IMR-90 (cell line): ENCODE measurements at regions not wholly inside any gene's neighbourhood (a gene's known extent, or its start where the extent isn't known, plus 50 kb on each side); places are given as distances from the start of the nearest gene placed in this dataset.

Experiments used
- ATAC-seq: fragments of 200-7000 bp; cut with Tn5 transposase; 2 replicates; pipeline ENCODE4 v1.9.1; 2020; ENCODE audit warnings: low read depth, mild to moderate bottlenecking, moderate library complexity
- BruUV-seq: library from RNA; stranded (reverse); fragments of 400-500 nt; replicated peaks from 2 replicates; lab custom pipeline; 2021; lab: Mats Ljungman, UMichigan
- CTCF ChIA-PET: fragments of 300-600 bp; formaldehyde crosslinking; extraction: SDS; loops from one replicate; lab custom pipeline; 2021; ENCODE audit warnings: antibody characterized with exemption; lab: Yijun Ruan, JAX
- POLR2A ChIA-PET: fragments of 300-600 bp; sonication (Branson Sonifier 250); formaldehyde crosslinking; loops from one replicate; lab custom pipeline; 2022; ENCODE audit warnings: antibody characterized with exemption; ENCODE audit not compliant: unreplicated experiment; lab: Charles Lee
- DNase-seq: peaks from one replicate; pipeline ENCODE4 v3.0.0; 2013
- H2AFZ ChIP-seq: replicated peaks from 2 replicates; pipeline ENCODE3; 2013; ENCODE audit warnings: low read length, mild to moderate bottlenecking; ENCODE audit not compliant: poor library complexity
- H2AK5ac ChIP-seq: 2 replicates; pipeline ENCODE4 v1.6.1; 2013; ENCODE audit warnings: low read depth, low read length, inconsistent platforms
- H2AK9ac ChIP-seq: replicated peaks from 2 replicates; pipeline ENCODE3; 2013; ENCODE audit warnings: mild to moderate bottlenecking, low read depth, low read length, moderate library complexity; ENCODE audit not compliant: poor library complexity
- H2BK120ac ChIP-seq: 2 replicates; pipeline ENCODE4 v1.6.1; 2013; ENCODE audit warnings: low read depth, low read length, inconsistent platforms
- H2BK15ac ChIP-seq: 3 replicates; pipeline ENCODE4 v1.6.1; 2013; ENCODE audit warnings: low read depth, low read length, inconsistent platforms
- H2BK20ac ChIP-seq: 2 replicates; pipeline ENCODE4 v1.6.1; 2013; ENCODE audit warnings: low read depth, mild to moderate bottlenecking, inconsistent platforms, low read length, moderate library complexity
- H2BK5ac ChIP-seq: 2 replicates; pipeline ENCODE4 v1.6.1; 2013; ENCODE audit warnings: mild to moderate bottlenecking, low read depth, low read length, inconsistent platforms; ENCODE audit not compliant: poor library complexity, severe bottlenecking
- H3K14ac ChIP-seq: replicated peaks from 2 replicates; pipeline ENCODE4 v1.6.1; 2013; ENCODE audit warnings: low read depth, low read length, inconsistent platforms
- H3K18ac ChIP-seq: 2 replicates; pipeline ENCODE4 v1.6.1; 2013; ENCODE audit warnings: low read depth, low read length, control low read depth
- H3K23ac ChIP-seq: 2 replicates; pipeline ENCODE4 v1.6.1; 2013; ENCODE audit warnings: low read depth, low read length, inconsistent platforms
- H3K27ac ChIP-seq: 2 replicates; pipeline ENCODE4 v1.5.1; 2013; ENCODE audit warnings: mild to moderate bottlenecking, control low read depth, low read length; ENCODE audit not compliant: insufficient read depth
- H3K27me3 ChIP-seq: 2 replicates; pipeline ENCODE4 v1.6.1; 2013; ENCODE audit warnings: low read length; ENCODE audit not compliant: control insufficient read depth, insufficient read depth
- H3K36me3 ChIP-seq: 2 replicates; pipeline ENCODE4 v1.6.1; 2013; ENCODE audit warnings: low read length, mixed read lengths; ENCODE audit not compliant: control insufficient read depth, insufficient read depth
- H3K4ac ChIP-seq: 2 replicates; pipeline ENCODE4 v1.6.1; 2013; ENCODE audit warnings: low read depth, low read length, inconsistent platforms
- H3K4me1 ChIP-seq: 2 replicates; pipeline ENCODE4 v1.6.1; 2013; ENCODE audit warnings: low read length, mixed read lengths; ENCODE audit not compliant: control insufficient read depth, insufficient read depth
- H3K4me2 ChIP-seq: 2 replicates; pipeline ENCODE4 v1.6.1; 2013; ENCODE audit warnings: low read depth, mild to moderate bottlenecking, control low read depth, low read length, moderate library complexity
- H3K4me3 ChIP-seq: 2 replicates; pipeline ENCODE4 v1.5.1; 2013; ENCODE audit warnings: low read depth, mild to moderate bottlenecking, control low read depth, low read length, moderate library complexity; ENCODE audit not compliant: insufficient read depth
- H3K56ac ChIP-seq: 2 replicates; pipeline ENCODE4 v1.6.1; 2013; ENCODE audit warnings: low read length, inconsistent platforms; ENCODE audit not compliant: insufficient read depth; ENCODE audit errors: extremely low read depth
- H3K79me1 ChIP-seq, 2 experiments: 2 replicates each; pipeline ENCODE4 v1.6.1; 2013; ENCODE audit warnings: low read length in 2 of 2, inconsistent platforms in 1 of 2, low read depth in 1 of 2
- H3K9ac ChIP-seq: 2 replicates; pipeline ENCODE4 v1.6.1; 2013; ENCODE audit warnings: low read depth, low read length, control low read depth
- H3K9me1 ChIP-seq: 2 replicates; pipeline ENCODE4 v1.6.1; 2013; ENCODE audit warnings: low read length, inconsistent platforms; ENCODE audit not compliant: insufficient read depth
- H3K9me3 ChIP-seq: 2 replicates; pipeline ENCODE4 v1.6.1; 2013; ENCODE audit warnings: low read length; ENCODE audit not compliant: control insufficient read depth, insufficient read depth
- H4K20me1 ChIP-seq: 2 replicates; pipeline ENCODE4 v1.6.1; 2013; ENCODE audit warnings: low read length, inconsistent platforms; ENCODE audit not compliant: insufficient read depth
- H4K5ac ChIP-seq: 2 replicates; pipeline ENCODE4 v1.6.1; 2013; ENCODE audit warnings: mild to moderate bottlenecking, low read depth, low read length, control low read depth
- H4K8ac ChIP-seq, 2 experiments: 2 replicates each; pipeline ENCODE4 v1.6.1; 2013; ENCODE audit warnings: low read depth in 2 of 2, low read length in 2 of 2, control low read depth in 1 of 2, inconsistent platforms in 1 of 2
- H4K91ac ChIP-seq: 2 replicates; pipeline ENCODE4 v1.6.1; 2013; ENCODE audit warnings: low read depth, low read length, inconsistent platforms; ENCODE audit not compliant: insufficient read depth
- NFE2L2 ChIP-seq: fragments of 150-350 bp; IDR thresholded peaks from 2 replicates; pipeline ENCODE4 v1.6.1; 2016; ENCODE audit warnings: low read depth, mild to moderate bottlenecking, low read length
- RAD21 ChIP-seq: IDR thresholded peaks from 2 replicates; pipeline ENCODE4 v1.6.1; 2012; ENCODE audit warnings: low read length, improper control_type of control experiment
- WGBS, 2 experiments: methylation state at CpG; one replicate each; pipeline versions ENCODE4 v1.1.5 to v1.1.7; 2013; ENCODE audit warnings: missing lambda C conversion rate in 2 of 2; ENCODE audit not compliant: insufficient read length in 1 of 2; ENCODE audit errors: extremely low coverage in 2 of 2; 5-methylcytosine and 5-hydroxymethylcytosine counted together
- dilution Hi-C: fragments of 300-500 bp; cut with HindIII; formaldehyde crosslinking; loops from one replicate; pipeline ENCODE4 v1.14.3; 2018; ENCODE audit warnings: low sequenced_read_pairs; ENCODE audit not compliant: unreplicated experiment
- in situ Hi-C: fragments of 300-500 bp; cut with MboI; formaldehyde crosslinking; loops from 3 replicates; pipeline ENCODE4 v1.14.3; 2019; ENCODE audit warnings: low sequenced_read_pairs, inconsistent platforms, mixed read lengths
- intact Hi-C: fragments of 100-400 bp; cut with micrococcal nuclease; formaldehyde crosslinking; loops from 2 replicates; pipeline ENCODE4 v1.10.0; 2022

DNA sequence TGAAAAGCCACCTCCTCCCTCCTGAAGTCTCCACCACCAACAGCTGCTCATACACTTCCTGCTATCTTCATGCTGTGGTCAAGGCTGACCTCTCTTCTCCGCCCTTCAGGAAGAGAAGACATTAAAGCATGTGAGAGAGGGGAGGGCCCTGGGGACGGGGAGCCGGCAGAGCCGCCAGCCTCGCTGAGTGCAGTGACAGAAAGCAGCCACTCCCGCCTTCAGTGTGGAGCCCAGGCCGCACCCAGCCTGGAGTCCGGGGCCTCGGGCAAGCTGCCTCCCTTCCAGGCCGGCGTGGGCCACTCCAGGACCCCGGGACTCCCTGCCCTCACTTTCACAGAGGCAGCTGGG is 94.7 kb upstream of the TNRC6C start:
- Histone ChIP-seq H3K18ac (no peak overlapping the region), H3K36me3 (no peaks in the 10 kb centered on the region), H3K4me2 (no peak overlapping the region), H2BK20ac (no peak overlapping the region), H2BK5ac (no peak overlapping the region), H3K9ac (no peak overlapping the region), H2AK5ac (no peak overlapping the region), H3K27ac (no peak overlapping the region), H2AK9ac (no peak overlapping the region), H3K56ac (no peak overlapping the region), H2BK15ac (no peak overlapping the region), H3K4me3 (no peak overlapping the region), H3K4me1 (no peaks in the 10 kb centered on the region), H4K91ac (no peak overlapping the region), H3K9me1 (no peaks in the 10 kb centered on the region), H2AFZ (no peak overlapping the region), H3K4ac (no peak overlapping the region), H3K27me3 (peaks cover 45% of the 10 kb centered on the region), H3K9me3 (no peaks in the 10 kb centered on the region), H3K23ac (no peak overlapping the region), H3K14ac (no peak overlapping the region), H4K8ac (no peak overlapping the region), H2BK120ac (no peak overlapping the region), H3K79me1 (no peaks in the 10 kb centered on the region), H4K5ac (no peak overlapping the region), H4K20me1 (no peaks in the 10 kb centered on the region)
- no TSS peak for BruUV-seq
- no peak for ATAC-seq
- intact Hi-C loops (no loop called here), dilution Hi-C loops (no loop called here), in situ Hi-C loops (no loop called here)
- no peak for DNase-seq
- TF ChIP-seq NFE2L2 (no peak), RAD21 (no peak)
- WGBS, 2 experiments = no CpG with 5 or more reads among the region's 12 CpGs
- CTCF ChIA-PET = no interaction called here
- POLR2A ChIA-PET = no interaction called here
